Activated effector memory CD4-positive, alpha-beta T cell treated with Interleukin-2 at 50 U/mL for 16 hours (primary cell): ENCODE measurements at regions not wholly inside any gene's neighbourhood (a gene's known extent, or its start where the extent isn't known, plus 50 kb on each side); places are given as distances from the start of the nearest gene placed in this dataset.

Experiments
- DNase-seq: peaks from one replicate; pipeline ENCODE4 v3.0.0-alpha.2; 2020

DNA sequence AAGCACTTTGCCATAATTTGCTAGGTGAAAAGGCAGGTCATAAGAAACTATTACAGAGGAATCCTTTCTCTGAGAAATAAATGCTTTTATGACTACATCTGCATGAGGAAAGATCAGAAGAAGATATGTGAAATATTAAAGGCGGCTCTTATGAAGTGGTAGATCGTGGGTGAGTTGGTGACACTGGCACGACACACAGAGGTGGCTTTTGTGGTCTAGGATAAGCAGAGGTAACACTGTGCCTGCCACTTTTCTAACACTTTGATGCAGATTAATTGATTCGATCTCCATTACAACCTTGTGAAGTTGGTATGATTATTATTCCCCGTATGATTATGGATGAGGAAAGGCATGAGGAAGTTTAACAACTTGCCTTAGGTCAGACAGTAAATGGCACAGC, 60.0 kb upstream of the ELK3 start:
- DNase-seq, result no peak

DNA sequence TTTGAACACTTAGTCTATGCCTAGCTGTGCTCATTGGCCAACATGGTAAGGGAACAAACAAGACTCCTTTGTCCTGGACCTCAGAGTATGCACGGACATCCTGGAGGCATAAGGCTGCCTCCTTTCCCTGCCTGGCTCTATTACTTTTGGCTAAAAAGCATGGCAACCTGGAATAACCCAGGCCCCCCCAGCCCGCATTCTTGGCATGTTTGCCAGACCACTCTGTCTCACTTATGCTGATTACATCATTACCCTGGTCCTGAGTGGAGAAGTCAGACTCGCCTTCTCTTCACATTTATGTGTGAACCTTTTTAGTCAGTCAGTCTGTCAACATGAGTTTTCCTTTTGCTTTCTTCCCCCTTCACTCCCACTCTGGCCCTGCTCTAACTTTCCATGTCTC, 58.0 kb upstream of the ELK3 start:
- no peak for DNase-seq

DNA sequence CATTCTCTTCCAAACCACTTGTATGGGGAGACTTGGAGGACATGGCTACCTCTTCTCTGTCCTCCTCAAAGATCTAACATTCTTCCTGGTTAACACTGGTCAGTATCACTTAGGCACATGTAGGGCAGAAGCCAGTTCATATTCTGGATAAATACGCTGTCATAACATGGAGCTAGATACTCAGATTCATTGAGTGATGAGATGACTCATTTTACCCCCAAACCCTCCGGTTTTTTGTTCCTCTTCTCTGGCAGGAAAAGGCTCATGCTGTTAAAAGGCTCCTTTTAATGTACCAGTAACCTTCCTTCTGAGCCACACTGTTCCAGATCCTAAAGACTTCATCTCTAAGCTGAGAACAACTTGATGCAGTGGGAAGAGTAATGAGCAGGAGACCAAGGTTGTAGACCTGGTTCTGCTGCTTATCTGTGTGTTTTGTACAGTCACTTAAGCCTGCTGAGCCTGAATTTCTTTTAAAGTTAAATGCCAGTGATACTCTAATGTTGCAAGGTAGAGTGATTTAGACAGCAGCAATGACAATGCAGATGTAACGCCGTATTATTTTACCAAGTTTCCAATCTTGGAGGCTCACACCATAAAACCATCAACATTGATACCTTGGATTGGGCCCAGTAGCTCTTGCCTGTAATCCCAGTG, 57.3 kb upstream of the ELK3 start:
- no peak for DNase-seq

DNA sequence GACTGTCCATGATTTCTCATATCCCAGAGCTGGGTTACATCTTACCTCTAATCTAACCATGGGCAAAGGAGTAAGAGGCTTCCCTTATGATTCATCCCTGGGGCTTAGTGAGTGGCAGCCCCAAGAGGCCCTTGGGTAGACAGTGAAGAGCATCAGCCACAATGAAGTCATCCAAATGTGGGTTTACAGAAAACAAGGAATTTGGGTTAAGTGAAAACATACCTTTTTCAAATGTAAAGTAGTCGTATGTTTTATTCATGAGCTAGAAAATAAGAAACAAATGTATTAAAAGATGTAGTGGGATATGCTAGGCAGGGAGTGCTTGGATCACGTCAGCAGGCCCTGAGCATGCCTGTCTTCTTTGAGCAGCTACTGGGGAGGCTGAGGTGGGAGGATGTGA, 54.0 kb upstream of the ELK3 start:
- no peak for DNase-seq

DNA sequence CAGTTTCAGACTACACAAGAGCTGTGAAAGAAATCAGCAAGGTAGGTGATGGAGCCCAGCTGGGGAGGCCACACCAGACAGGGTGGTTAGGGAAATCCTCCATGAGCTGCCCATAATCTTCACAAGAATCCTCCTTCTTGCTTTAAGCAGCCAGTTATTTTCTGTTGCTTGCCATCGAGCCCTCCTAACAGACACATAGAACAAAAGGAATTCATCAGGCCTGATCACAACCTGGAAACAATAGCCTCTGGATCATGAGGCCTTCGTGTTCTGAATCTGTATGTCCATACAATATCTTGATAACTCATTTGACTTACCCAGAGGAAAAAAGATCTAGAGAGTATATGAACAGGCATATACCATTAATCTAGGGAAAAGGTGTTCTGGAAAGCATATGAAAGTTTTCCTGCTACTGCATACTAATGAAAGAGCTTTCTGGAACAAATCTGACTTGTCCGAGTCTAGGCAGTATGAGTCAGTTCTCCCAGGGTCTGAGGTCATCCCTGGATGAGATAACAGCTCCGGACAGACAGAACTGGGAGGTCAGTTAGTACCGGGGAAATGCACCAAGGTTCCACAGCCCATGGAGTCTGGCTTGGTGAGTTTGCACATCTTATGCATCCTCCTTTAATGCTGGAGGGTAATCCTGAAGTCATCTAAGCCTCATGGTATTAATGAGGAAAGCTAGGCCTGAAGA, 52.8 kb upstream of the ELK3 start:
- DNase-seq, result no peak

DNA sequence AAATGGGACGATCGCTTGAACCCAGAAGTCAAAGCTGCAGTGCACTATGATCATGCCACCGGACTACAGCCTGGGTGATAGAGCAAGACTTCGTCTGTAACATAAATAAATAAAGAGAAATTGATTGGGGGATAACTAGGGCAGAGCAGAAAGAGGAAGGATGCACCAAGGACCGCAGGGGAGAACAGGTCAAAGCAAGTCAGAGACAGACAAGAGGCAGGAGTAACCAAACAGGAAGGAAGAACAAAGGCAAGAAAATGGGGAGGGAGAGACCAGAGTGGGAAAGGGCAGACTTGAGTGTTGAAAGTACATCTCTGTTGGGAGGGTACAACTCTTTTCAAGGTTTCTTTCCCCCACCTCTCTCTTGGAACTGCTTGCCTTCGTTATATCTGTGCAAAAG, 50.8 kb upstream of the ELK3 start:
- no peak for DNase-seq

DNA sequence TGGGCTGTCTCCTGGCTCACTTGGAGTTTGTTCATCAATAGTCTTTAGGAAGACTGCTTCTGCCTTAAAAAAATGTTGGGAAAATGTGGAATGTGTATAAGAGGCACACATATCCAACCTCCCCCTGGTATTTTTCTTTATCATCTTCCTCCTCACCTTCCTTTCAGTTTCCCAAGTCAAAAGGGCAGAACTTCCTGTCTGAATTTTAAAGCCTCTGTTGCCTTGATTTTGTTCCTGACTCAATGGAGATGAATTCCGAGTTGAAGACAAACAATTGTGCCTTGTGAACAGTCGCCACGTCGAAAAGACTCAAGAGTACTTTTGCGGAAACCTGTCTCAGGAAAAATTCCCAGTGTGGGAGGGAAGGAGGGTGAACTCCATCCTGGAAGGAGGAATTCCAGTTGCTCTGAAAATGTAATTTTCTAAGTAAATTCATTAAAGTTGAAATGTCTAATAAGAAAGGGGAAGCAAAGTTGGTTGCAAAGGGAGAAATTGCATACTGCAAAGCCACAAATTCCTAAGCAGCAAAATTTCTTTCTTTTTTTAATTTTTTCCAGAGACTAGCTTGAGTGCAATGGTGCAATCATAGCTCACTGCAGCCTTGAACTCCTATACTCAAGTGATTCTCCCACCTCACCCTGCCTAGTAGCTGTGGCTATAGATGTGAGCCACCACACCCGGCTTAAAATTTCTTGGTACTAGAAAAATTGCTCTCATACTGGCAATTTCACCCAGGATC, 50.2 kb upstream of the ELK3 start:
- no peak for DNase-seq
